ENCODE measurements at regions not wholly inside any gene's neighbourhood (a gene's known extent, or its start where the extent isn't known, plus 50 kb on each side); places are given as distances from the start of the nearest gene placed in this dataset.

- TF ChIP-seq CTCF (IDR thresholded peaks at IDR 0.05) (no peak), TEAD1 (CRISPR knock-in tag; IDR thresholded peaks at IDR 0.05) (no peak), USF1 (CRISPR knock-in tag; IDR thresholded peaks at IDR 0.05) (no peak)
Observed at GRCh38 chr11:128103278-128103873, 484.0 kb downstream of the ETS1 start.

Measured in WTC11 (cell line).